HCEC 1CT (cell line): ENCODE measurements at regions not wholly inside any gene's neighbourhood (a gene's known extent, or its start where the extent isn't known, plus 50 kb on each side); places are given as distances from the start of the nearest gene placed in this dataset.
A peak's percentile ranks its signal among the peaks of the same experiment; 100 is the strongest.
"Not testable (repeated sequence)": the region's sequence is repeated elsewhere in the genome, so short reads cannot be mapped to it uniquely, and the experiment has no call there.

ENCODE experiments used
- DNase-seq: peaks from one replicate; pipeline ENCODE4 v3.0.0-alpha.2; 2017

- DNase-seq, result no peak
Measured at GRCh38 chr16:87043231-87044031, 273.8 kb downstream of the C16orf95 start.

GRCh38 chr16:87044032-87044382 lies 273.2 kb downstream of the C16orf95 start:
- no peak for DNase-seq

- no peak for DNase-seq
Measured at GRCh38 chr16:87044829-87045228, 272.4 kb downstream of the C16orf95 start.

- no peak for DNase-seq
Measured at GRCh38 chr16:87045466-87046216, 271.6 kb downstream of the C16orf95 start.

GRCh38 chr16:87046235-87046634 lies 271.0 kb downstream of the C16orf95 start:
- DNase-seq, result no peak

GRCh38 chr16:87047221-87048037 lies 269.8 kb downstream of the C16orf95 start:
- DNase-seq, result peak; percentile 3

GRCh38 chr16:87048038-87048729 lies 269.0 kb downstream of the C16orf95 start:
- DNase-seq, result no peak

- no peak for DNase-seq
Measured at GRCh38 chr16:87048730-87049115, 268.5 kb downstream of the C16orf95 start.

GRCh38 chr16:87049216-87049615 lies 268.0 kb downstream of the C16orf95 start:
- DNase-seq, result not testable (repeated sequence)

GRCh38 chr16:87050142-87050541 lies 267.1 kb downstream of the C16orf95 start:
- no peak for DNase-seq

- no peak for DNase-seq
Measured at GRCh38 chr16:87051526-87052320, 265.5 kb downstream of the C16orf95 start.

- DNase-seq, result no peak
Measured at GRCh38 chr16:87052506-87052905, 264.7 kb downstream of the C16orf95 start.

GRCh38 chr16:87053016-87053982 lies 263.9 kb downstream of the C16orf95 start:
- DNase-seq, result no peak

- no peak for DNase-seq
Measured at GRCh38 chr16:87054154-87054553, 263.0 kb downstream of the C16orf95 start.

- no peak for DNase-seq
Measured at GRCh38 chr16:87054856-87055255, 262.3 kb downstream of the C16orf95 start.

- peak; percentile 42 for DNase-seq
Measured at GRCh38 chr16:87056083-87056482, 261.1 kb downstream of the C16orf95 start.

- no peak for DNase-seq
Measured at GRCh38 chr16:87056551-87056950, 260.6 kb downstream of the C16orf95 start.

- DNase-seq, result peak; percentile 5
Measured at GRCh38 chr16:87057211-87057881, 259.8 kb downstream of the C16orf95 start.

GRCh38 chr16:87057951-87058560 lies 259.1 kb downstream of the C16orf95 start:
- DNase-seq, result no peak
